ENCODE measurements at regions not wholly inside any gene's neighbourhood (a gene's known extent, or its start where the extent isn't known, plus 50 kb on each side); places are given as distances from the start of the nearest gene placed in this dataset.
A peak's percentile ranks its signal among the peaks of the same experiment; 100 is the strongest.
"Not testable (repeated sequence)": the region's sequence is repeated elsewhere in the genome, so short reads cannot be mapped to it uniquely, and the experiment has no call there.

- peak; percentile 82 for FAIRE-seq
Observed at GRCh38 chr14:18656627-18657026, 55.7 kb downstream of the OR11H12 start.

- not testable (repeated sequence) for FAIRE-seq
Observed at GRCh38 chr14:18659892-18660584, 59.1 kb downstream of the OR11H12 start.

GRCh38 chr14:18660585-18660922 lies 59.6 kb downstream of the OR11H12 start:
- FAIRE-seq = no peak

GRCh38 chr14:18667843-18668242 lies 66.9 kb downstream of the OR11H12 start:
- not testable (repeated sequence) for FAIRE-seq

GRCh38 chr14:18688346-18688745 lies 87.4 kb downstream of the OR11H12 start:
- no peak for FAIRE-seq

Measured in G401.6 (cell line).